GM12891 (cell line): ENCODE measurements at regions not wholly inside any gene's neighbourhood (a gene's known extent, or its start where the extent isn't known, plus 50 kb on each side); places are given as distances from the start of the nearest gene placed in this dataset.

Source experiments
- PAX5 ChIP-seq: IDR thresholded peaks from 2 replicates; pipeline ENCODE4 v1.6.1; 2011; ENCODE audit warnings: low read length, moderate library complexity, mild to moderate bottlenecking; ENCODE audit not compliant: insufficient read depth, severe bottlenecking
- POLR2A ChIP-seq: IDR thresholded peaks from 2 replicates; pipeline ENCODE4 v1.6.1; 2011; ENCODE audit warnings: low read depth, low read length, control low read depth
- POLR2AphosphoS5 ChIP-seq: IDR thresholded peaks from 2 replicates; pipeline ENCODE4 v1.6.1; 2011; ENCODE audit warnings: low read depth, low read length, control low read depth
- SPI1 ChIP-seq: IDR thresholded peaks from 2 replicates; pipeline ENCODE4 v1.6.1; 2011; ENCODE audit warnings: low read depth, low read length, control low read depth
- TAF1 ChIP-seq: IDR thresholded peaks from 2 replicates; pipeline ENCODE4 v1.6.1; 2011; ENCODE audit warnings: low read depth, low read length, control low read depth

GRCh38 chr6:87807475-87807874, 105.4 kb upstream of the AKIRIN2 start:
- TF ChIP-seq POLR2A (no peak), POLR2AphosphoS5 (no peak), TAF1 (no peak), SPI1 (peak; percentile 21; the same call in 1 of the 2 replicates), PAX5 (no peak)
